Activated CD4-positive, alpha-beta memory T cell treated with anti-CD3 and anti-CD28 coated beads, Interleukin-2, amount 10 ng/mL, durations not matched to agents 7 days and 5 days (primary cell): ENCODE measurements at regions not wholly inside any gene's neighbourhood (a gene's known extent, or its start where the extent isn't known, plus 50 kb on each side); places are given as distances from the start of the nearest gene placed in this dataset.
"Not testable (repeated sequence)": the region's sequence is repeated elsewhere in the genome, so short reads cannot be mapped to it uniquely, and the experiment has no call there.

Experiments used
- CTCF ChIA-PET: fragments of 350-600 bp; sonication (Branson Sonifier 250); formaldehyde crosslinking; loops from one replicate; lab custom pipeline; 2021; ENCODE audit warnings: antibody characterized with exemption, inconsistent platforms; lab: Charles Lee
- POLR2A ChIA-PET: fragments of 350-600 bp; sonication (Branson Sonifier 250); formaldehyde crosslinking; loops from one replicate; lab custom pipeline; 2021; ENCODE audit warnings: antibody characterized with exemption; lab: Charles Lee
- DNase-seq: peaks from one replicate; pipeline ENCODE4 v3.0.0-alpha.2; 2020
- H3K27ac Mint-ChIP-seq: one replicate; pipeline ENCODE4 v1.8.0; 2021; ENCODE audit warnings: mild to moderate bottlenecking, mixed read lengths
- H3K27me3 Mint-ChIP-seq: one replicate; pipeline ENCODE4 v1.8.0; 2021; ENCODE audit warnings: mixed read lengths
- H3K36me3 Mint-ChIP-seq: one replicate; pipeline ENCODE4 v1.8.0; 2021; ENCODE audit warnings: low read depth, mixed read lengths
- H3K4me1 Mint-ChIP-seq: one replicate; pipeline ENCODE4 v1.8.0; 2021; ENCODE audit warnings: mixed read lengths
- H3K4me3 Mint-ChIP-seq: one replicate; pipeline ENCODE4 v1.8.0; 2021; ENCODE audit warnings: mild to moderate bottlenecking, mixed read lengths
- H3K9me3 Mint-ChIP-seq: one replicate; pipeline ENCODE4 v1.8.0; 2021; ENCODE audit warnings: mixed read lengths

DNA sequence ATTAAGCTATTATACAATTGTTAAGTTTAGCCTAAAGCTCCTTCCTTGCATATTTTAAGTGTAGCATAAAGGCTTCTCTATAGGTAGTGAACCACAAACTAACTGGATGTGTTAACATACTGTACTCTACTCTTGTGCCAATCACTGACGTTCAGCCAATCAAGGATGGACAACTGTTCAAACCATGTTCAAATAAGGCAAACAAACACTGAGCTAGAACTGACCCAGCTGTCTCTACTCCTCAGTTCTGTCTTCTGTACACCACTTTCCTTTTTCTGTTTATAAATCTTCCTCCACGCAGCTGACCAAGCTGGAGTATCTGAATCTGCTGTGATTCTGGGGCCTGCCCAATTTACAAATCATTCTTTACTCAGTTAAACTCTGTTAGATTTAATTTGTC is 188.7 kb upstream of the MBL2 start:
- H3K4me3 Mint-ChIP-seq: no peak overlapping the region
- no peak for DNase-seq
- POLR2A ChIA-PET: no interaction called here
- no peaks in the 10 kb centered on the region for H3K36me3 Mint-ChIP-seq
- no peaks in the 10 kb centered on the region for H3K4me1 Mint-ChIP-seq
- H3K27me3 Mint-ChIP-seq: no peaks in the 10 kb centered on the region
- peaks cover 2% of the 10 kb centered on the region for H3K9me3 Mint-ChIP-seq
- H3K27ac Mint-ChIP-seq: no peak overlapping the region
- CTCF ChIA-PET: no interaction called here

DNA sequence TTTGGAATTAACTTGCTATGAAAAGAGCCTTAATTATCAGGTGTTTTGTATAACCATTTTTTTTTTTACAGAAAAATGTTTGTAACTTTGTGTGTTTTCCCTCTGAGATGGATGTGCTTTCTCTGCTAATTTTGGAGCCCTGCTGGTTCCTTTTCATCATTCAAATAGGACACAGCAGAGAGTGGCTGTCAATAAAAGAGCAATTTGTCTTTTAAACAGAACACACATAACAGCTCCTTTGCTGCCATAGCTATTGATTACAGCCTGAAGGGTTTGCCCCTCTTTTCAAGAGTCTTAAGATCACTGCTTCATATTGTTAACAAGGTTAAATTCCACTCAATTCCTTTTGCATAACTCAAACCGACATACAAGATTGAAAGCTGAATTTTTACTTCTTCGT is 187.2 kb upstream of the MBL2 start:
- ChIA-PET CTCF (no interaction called here), POLR2A (no interaction called here)
- Mint-ChIP-seq H3K27ac (no peak overlapping the region), H3K27me3 (no peaks in the 10 kb centered on the region), H3K4me1 (no peaks in the 10 kb centered on the region), H3K9me3 (peaks cover 11% of the 10 kb centered on the region), H3K4me3 (no peak overlapping the region), H3K36me3 (no peaks in the 10 kb centered on the region)
- DNase-seq: no peak

DNA sequence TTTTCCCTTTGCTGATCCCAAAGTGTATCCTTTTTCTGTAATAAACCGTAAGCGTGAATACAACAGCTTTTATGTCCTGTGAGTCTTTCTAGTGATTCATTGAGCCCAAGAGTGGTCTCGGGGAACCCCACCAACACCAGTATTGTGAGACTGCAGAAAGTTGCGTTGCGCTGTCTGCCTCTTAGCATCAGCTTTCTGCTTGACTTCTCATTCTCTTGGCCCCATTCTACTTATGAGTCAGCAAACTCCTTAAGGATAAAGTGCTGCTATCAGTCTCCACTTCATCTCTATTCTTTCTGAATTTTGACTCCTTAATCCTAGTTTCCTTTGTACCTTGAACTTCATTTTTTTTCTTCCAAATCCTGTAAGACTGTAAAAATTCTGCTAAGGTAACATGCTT is 184.3 kb upstream of the MBL2 start:
- no peak for DNase-seq
- ChIA-PET CTCF (no interaction called here), POLR2A (no interaction called here)
- H3K4me3 Mint-ChIP-seq: no peak overlapping the region
- no peaks in the 10 kb centered on the region for H3K27me3 Mint-ChIP-seq
- no peaks in the 10 kb centered on the region for H3K4me1 Mint-ChIP-seq
- H3K36me3 Mint-ChIP-seq: no peaks in the 10 kb centered on the region
- H3K9me3 Mint-ChIP-seq: peaks cover 21% of the 10 kb centered on the region
- H3K27ac Mint-ChIP-seq: no peak overlapping the region

DNA sequence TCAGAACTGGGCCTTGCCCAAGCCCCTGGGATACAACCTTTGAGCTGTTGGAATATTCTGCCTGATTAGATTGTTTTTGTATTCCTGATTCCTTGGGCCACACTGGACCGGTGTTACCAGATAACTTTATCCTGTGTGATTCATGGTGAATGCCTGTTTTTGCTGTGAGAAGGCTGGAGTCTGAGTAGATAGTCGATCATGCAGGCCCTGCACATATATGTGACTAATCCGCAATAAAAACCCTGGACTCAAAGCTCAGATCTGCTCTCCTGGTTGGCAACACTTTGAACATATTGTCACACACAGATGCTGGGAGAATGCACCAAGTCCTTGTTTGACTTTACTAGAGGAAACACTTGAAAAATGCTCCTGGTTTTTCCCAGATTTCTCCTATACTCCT is 183.9 kb upstream of the MBL2 start:
- Mint-ChIP-seq H3K4me1 (no peaks in the 10 kb centered on the region), H3K4me3 (no peak overlapping the region), H3K9me3 (peaks cover 25% of the 10 kb centered on the region), H3K27me3 (no peaks in the 10 kb centered on the region), H3K27ac (no peak overlapping the region), H3K36me3 (no peaks in the 10 kb centered on the region)
- no peak for DNase-seq
- ChIA-PET POLR2A (no interaction called here), CTCF (no interaction called here)

DNA sequence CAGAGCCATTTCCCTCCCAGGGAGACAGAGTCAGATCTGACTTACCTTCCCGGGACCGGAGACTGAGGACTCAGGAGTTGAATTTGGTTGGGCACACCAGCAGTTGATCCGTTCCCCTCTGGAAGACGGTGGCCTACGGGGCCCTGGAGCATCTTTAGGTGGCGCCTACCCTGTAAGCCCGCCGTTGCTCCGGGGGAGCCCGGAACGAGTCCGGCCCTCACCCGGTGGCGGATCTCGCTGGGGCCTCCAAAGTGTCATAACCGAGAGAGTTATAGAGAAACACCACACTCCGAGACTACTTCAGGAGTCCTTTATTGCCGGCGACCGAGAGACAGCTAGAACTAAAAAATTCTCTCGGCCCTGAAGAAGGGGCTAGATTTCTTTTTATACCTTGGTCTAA is 182.8 kb upstream of the MBL2 start:
- Mint-ChIP-seq H3K27ac (no peak overlapping the region), H3K27me3 (no peaks in the 10 kb centered on the region), H3K9me3 (peaks cover 32% of the 10 kb centered on the region), H3K36me3 (no peaks in the 10 kb centered on the region), H3K4me1 (no peaks in the 10 kb centered on the region), H3K4me3 (no peak overlapping the region)
- ChIA-PET POLR2A (no interaction called here), CTCF (no interaction called here)
- no peak for DNase-seq

DNA sequence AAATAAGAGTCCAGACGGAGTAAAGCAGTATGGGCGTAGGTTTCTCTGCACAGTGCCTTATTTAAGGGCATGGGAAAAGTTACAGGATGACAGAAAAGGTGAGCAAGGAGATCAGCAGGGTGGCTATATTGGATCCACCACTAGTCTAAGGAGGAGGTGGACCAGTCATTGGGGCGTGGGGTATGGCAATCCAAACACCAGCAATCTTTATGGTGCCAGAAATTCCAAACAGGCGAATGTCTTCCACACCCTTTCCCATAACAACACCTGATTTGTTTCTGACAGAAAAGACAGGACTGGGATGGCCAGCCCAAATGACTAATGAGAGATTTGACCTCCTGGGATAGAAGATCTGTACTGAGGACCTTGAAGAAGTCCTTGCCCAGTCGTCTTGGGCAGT is 181.8 kb upstream of the MBL2 start:
- H3K36me3 Mint-ChIP-seq: no peaks in the 10 kb centered on the region
- H3K27ac Mint-ChIP-seq: no peak overlapping the region
- H3K4me3 Mint-ChIP-seq: no peak overlapping the region
- no peaks in the 10 kb centered on the region for H3K27me3 Mint-ChIP-seq
- no peaks in the 10 kb centered on the region for H3K4me1 Mint-ChIP-seq
- ChIA-PET POLR2A (no interaction called here), CTCF (no interaction called here)
- H3K9me3 Mint-ChIP-seq: peaks cover 33% of the 10 kb centered on the region
- no peak for DNase-seq

DNA sequence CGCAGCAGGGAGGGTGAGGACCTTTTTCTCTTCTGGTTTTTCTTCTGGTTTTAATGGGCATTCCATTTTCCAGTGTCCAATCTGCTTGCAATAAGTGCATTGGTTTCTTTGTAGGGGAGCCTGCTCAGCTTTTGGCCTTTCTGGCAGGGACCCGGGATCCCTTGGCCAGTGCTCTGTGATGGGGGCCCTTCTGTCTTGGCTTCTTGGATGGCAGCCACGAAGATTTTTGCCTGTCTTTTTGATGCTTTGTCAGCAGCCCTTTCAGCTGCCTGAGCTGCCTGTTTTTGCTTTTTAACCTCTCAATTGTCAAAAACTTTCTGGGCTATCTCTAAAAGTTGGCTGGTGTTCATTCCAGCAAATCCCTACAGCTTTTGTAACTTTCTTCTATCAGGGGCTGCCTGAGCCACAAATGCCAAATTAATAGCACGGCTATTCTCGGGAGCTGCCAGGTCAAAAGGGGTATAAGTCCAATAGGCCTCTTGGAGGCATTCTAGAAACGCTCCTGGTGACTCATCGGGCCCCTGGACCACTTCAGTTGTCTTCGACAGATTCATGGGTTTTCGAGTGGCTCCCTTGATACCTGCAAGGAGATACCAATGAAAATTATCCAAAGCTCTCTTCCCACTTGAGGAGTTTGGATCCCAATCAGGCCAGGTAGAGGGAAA is 179.9 kb upstream of the MBL2 start:
- no peak for DNase-seq
- Mint-ChIP-seq H3K4me1 (no peaks in the 10 kb centered on the region), H3K27me3 (no peaks in the 10 kb centered on the region), H3K4me3 (no peak overlapping the region), H3K27ac (no peak overlapping the region), H3K9me3 (peaks cover 37% of the 10 kb centered on the region), H3K36me3 (no peaks in the 10 kb centered on the region)
- ChIA-PET POLR2A (no interaction called here), CTCF (no interaction called here)

DNA sequence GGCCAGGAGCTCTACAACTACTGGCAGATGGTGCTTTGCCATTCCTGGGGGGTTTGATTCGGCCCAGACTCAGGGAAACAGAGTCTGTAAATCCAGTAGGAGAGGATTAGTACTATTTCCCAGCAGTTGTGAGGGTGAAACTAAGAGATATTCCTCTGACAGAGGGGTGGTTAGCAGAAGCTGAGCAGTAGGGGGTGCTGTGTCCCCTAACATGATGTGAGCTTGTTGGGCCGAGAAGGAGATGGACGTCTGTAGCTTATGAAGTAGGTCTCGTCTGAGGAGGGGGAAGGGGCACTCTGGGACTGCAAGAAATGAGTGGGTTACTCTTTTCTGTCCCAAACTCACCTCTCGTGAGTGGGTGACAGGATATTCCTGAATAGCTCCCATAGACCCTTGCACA is 179.2 kb upstream of the MBL2 start:
- no peak for DNase-seq
- peaks cover 40% of the 10 kb centered on the region for H3K9me3 Mint-ChIP-seq
- no peaks in the 10 kb centered on the region for H3K4me1 Mint-ChIP-seq
- H3K36me3 Mint-ChIP-seq: no peaks in the 10 kb centered on the region
- H3K4me3 Mint-ChIP-seq: no peak overlapping the region
- POLR2A ChIA-PET: no interaction called here
- H3K27me3 Mint-ChIP-seq: no peaks in the 10 kb centered on the region
- CTCF ChIA-PET: no interaction called here
- H3K27ac Mint-ChIP-seq: no peak overlapping the region

DNA sequence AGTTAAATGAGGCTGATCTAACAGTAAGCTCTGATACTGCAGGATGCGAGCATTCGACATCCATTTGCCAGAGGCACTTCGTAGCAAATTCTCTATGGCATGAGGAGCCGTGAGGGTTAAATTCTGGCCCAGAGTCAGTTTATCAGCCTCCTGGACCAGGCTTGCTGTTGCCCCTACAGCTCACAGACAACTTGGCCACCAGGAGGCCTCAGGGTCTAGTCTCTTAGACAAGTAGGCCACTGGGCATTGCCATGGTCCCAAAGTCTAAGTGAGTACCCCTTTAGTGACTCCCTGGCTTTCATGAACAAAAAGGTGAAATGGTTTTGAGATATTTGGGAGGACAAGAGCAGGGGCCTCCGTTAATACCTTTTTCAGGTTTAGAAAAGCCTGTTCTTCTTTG is 178.0 kb upstream of the MBL2 start:
- no peak overlapping the region for H3K27ac Mint-ChIP-seq
- ChIA-PET CTCF (no interaction called here), POLR2A (no interaction called here)
- DNase-seq: no peak
- no peaks in the 10 kb centered on the region for H3K4me1 Mint-ChIP-seq
- H3K27me3 Mint-ChIP-seq: no peaks in the 10 kb centered on the region
- H3K4me3 Mint-ChIP-seq: no peak overlapping the region
- peaks cover 36% of the 10 kb centered on the region for H3K9me3 Mint-ChIP-seq
- H3K36me3 Mint-ChIP-seq: no peaks in the 10 kb centered on the region

DNA sequence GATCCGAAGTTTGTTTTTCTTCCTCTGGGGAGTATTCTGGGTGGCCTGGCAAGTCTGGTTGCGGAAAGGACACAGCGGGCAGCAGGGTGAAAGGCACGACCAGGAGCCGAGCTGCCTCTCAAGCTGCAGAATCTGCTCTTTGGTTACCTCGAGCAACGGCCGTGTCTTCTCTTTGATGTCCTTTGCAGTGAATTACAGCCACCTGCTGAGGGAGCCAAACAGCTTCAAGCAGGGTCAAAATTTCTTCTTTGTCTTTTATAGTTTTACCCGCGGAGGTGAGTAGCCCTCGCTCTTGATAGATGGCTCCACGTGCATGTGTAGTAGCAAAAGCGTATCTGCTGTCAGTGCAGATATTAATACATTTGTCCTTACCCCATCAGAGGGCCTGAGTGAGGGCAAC is 177.3 kb upstream of the MBL2 start:
- Mint-ChIP-seq H3K27me3 (no peaks in the 10 kb centered on the region), H3K27ac (no peak overlapping the region), H3K36me3 (no peaks in the 10 kb centered on the region), H3K4me1 (no peaks in the 10 kb centered on the region), H3K9me3 (peaks cover 30% of the 10 kb centered on the region), H3K4me3 (no peak overlapping the region)
- POLR2A ChIA-PET: no interaction called here
- DNase-seq: no peak
- CTCF ChIA-PET: no interaction called here

DNA sequence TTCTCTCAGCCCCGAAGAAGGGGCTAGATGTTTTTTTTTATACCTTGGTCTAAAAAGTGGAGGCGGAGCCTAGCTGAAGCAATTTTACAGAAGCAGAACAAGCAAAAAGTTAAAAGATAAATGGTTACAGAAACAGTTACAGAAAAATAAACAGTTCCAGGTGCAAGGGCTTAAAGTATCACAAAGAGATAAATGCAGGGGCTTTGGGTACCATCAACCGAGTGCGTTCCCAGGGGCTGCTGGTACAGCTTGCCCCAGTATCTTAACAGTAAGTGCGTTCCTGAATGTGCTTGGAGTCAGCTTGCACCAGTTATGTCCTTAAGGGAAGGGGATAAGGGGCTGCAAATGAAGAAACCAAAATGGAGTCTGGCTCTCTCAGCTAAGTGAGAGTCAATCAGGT is 173.9 kb upstream of the MBL2 start:
- ChIA-PET CTCF (no interaction called here), POLR2A (no interaction called here)
- Mint-ChIP-seq H3K27me3 (no peaks in the 10 kb centered on the region), H3K4me1 (no peaks in the 10 kb centered on the region), H3K27ac (no peak overlapping the region), H3K36me3 (no peaks in the 10 kb centered on the region), H3K9me3 (peaks cover 15% of the 10 kb centered on the region), H3K4me3 (no peak overlapping the region)
- no peak for DNase-seq

DNA sequence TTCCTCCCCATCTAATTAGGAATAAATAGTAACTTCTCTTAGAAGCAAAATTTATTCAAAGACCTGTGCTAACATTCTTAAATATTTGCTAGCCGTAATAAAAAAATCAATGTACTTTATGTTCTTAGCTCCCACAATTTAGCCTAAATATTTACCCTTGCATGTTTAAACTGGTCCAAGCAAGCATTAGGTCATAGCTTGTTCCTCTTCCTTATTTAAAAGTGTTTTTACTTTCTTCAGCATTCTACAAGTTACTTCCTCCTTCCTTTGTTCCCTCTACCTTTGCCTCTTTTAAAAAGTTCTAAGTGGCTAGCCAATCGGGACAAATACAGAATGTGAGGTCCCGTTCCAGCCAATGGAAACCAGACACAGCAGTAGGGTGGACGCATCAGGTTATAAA is 172.9 kb upstream of the MBL2 start:
- H3K4me1 Mint-ChIP-seq, POLR2A ChIA-PET, H3K27me3 Mint-ChIP-seq, H3K9me3 Mint-ChIP-seq, H3K27ac Mint-ChIP-seq, DNase-seq, H3K4me3 Mint-ChIP-seq, H3K36me3 Mint-ChIP-seq, CTCF ChIA-PET: not testable (repeated sequence)

DNA sequence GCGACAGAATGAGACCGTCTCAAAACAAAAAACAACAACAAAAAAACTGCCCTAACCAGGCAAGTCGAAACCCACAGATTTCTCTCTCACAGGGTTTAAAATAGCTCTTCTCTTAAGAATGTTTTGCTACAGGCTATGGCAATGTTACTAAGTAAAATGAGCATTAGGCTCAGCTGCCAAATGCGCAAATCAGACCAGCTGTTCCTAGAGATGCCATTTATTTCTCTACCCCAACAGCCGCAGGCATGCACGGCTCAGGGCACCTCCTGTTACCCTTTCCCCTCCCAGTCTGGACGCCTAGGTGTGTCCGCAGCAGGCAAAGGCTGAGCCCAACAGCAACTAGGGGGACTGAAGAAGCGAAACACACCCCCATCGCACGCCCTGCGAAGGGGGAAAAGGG is 168.3 kb upstream of the MBL2 start:
- no peak for DNase-seq
- Mint-ChIP-seq H3K9me3 (peaks cover 7% of the 10 kb centered on the region), H3K4me1 (no peaks in the 10 kb centered on the region), H3K27me3 (no peaks in the 10 kb centered on the region), H3K36me3 (no peaks in the 10 kb centered on the region), H3K4me3 (no peak overlapping the region), H3K27ac (no peak overlapping the region)
- ChIA-PET POLR2A (no interaction called here), CTCF (no interaction called here)

DNA sequence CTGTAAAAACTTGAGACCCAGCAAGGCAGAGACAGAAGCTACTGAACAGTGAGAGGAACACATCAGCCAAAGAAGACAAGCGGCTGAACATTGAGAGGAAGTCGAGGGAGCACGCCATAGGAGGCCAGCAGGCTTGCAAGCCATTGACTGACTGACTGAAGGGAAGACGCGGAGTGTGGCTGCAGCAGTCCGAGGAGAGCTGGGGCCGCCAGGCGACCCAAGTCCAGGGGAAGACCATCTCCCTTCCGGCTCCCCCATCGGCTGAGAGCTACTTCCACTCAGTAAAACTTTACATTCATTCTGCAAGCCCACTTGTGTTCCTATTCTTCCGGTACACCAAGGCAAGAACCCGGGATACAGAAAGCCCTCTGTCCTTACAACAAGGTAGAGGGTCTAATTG is 167.3 kb upstream of the MBL2 start:
- no peaks in the 10 kb centered on the region for H3K36me3 Mint-ChIP-seq
- no peaks in the 10 kb centered on the region for H3K4me1 Mint-ChIP-seq
- no peak overlapping the region for H3K27ac Mint-ChIP-seq
- DNase-seq: no peak
- ChIA-PET CTCF (no interaction called here), POLR2A (no interaction called here)
- H3K4me3 Mint-ChIP-seq: no peak overlapping the region
- H3K27me3 Mint-ChIP-seq: no peaks in the 10 kb centered on the region
- H3K9me3 Mint-ChIP-seq: peaks cover 7% of the 10 kb centered on the region
